SK-N-MC (cell line): ENCODE measurements at regions not wholly inside any gene's neighbourhood (a gene's known extent, or its start where the extent isn't known, plus 50 kb on each side); places are given as distances from the start of the nearest gene placed in this dataset.

Source experiments
- EZH2 ChIP-seq: fragments of 200-600 bp; sonication (generic); IDR thresholded peaks from one replicate; pipeline ENCODE4 v1.6.1; 2017; ENCODE audit warnings: antibody characterized with exemption
- FOXP2 ChIP-seq: optimal IDR thresholded peaks from 2 replicates; pipeline ENCODE3; 2011; ENCODE audit warnings: mild to moderate bottlenecking, moderate library complexity; ENCODE audit not compliant: insufficient read depth; ENCODE audit errors: extremely low read length, control extremely low read depth
- POLR2AphosphoS5 ChIP-seq: IDR thresholded peaks from 2 replicates; pipeline ENCODE4 v1.6.1; 2012; ENCODE audit warnings: mild to moderate bottlenecking, low read depth, low read length, borderline replicate concordance

DNA sequence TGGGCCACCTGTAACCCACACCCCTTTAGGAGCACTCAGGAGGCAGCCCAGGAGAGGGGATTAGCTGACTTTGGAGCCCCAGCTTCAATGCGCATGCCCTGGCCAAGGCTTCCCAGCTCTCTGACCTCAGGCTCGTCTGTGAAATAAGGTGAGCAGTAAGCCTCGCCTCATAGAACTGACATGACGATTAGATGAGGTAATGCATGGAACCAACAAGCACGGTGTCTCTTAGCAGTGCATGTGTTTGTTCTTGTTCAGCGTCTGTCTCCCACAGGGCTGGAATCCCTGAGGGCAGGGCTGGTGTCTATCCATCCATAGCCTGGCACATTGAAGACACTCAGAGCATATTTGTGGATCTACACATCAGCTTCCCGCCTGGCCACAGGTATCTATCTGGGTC, 415.4 kb downstream of the MN1 start:
- TF ChIP-seq POLR2AphosphoS5 (no peak), EZH2 (no peak), FOXP2 (no peak)
